WTC11 (cell line): ENCODE measurements at regions not wholly inside any gene's neighbourhood (a gene's known extent, or its start where the extent isn't known, plus 50 kb on each side); places are given as distances from the start of the nearest gene placed in this dataset.
"Not testable (repeated sequence)": the region's sequence is repeated elsewhere in the genome, so short reads cannot be mapped to it uniquely, and the experiment has no call there.

Experiments
- CBFB ChIP-seq: sonication (generic); formaldehyde crosslinking; IDR thresholded peaks from 2 replicates; pipeline ENCODE4 v1.8.1; 2022; ENCODE audit warnings: mild to moderate bottlenecking, low read depth, missing genetic modification reagents
- CREM ChIP-seq: sonication (generic); formaldehyde crosslinking; IDR thresholded peaks from 2 replicates; pipeline ENCODE4 v1.8.1; 2022; ENCODE audit warnings: mild to moderate bottlenecking, missing genetic modification reagents, moderate library complexity
- JUN ChIP-seq: sonication (generic); formaldehyde crosslinking; IDR thresholded peaks from 2 replicates; pipeline ENCODE4 v1.8.0; 2023; ENCODE audit warnings: mild to moderate bottlenecking, missing genetic modification reagents
- NFATC4 ChIP-seq: fragments of 250-450 bp; sonication (Bioruptor Pico); IDR thresholded peaks from 2 replicates; pipeline ENCODE4 v1.9.0; 2021; ENCODE audit warnings: mild to moderate bottlenecking
- NFYB ChIP-seq: sonication (generic); formaldehyde crosslinking; conservative IDR thresholded peaks from 2 replicates; pipeline ENCODE4 v1.8.0; 2022; ENCODE audit warnings: low read depth, missing genetic modification reagents
- NR2C2 ChIP-seq: sonication (generic); formaldehyde crosslinking; IDR thresholded peaks from 2 replicates; pipeline ENCODE4 v1.8.0; 2022; ENCODE audit warnings: mild to moderate bottlenecking, missing genetic modification reagents
- SOX15 ChIP-seq: fragments of 250-450 bp; sonication (Bioruptor Pico); IDR thresholded peaks from 2 replicates; pipeline ENCODE4 v1.9.0; 2021; ENCODE audit warnings: mild to moderate bottlenecking
- ZBTB21 ChIP-seq: sonication (generic); formaldehyde crosslinking; IDR thresholded peaks from 2 replicates; pipeline ENCODE4 v1.8.1; 2023; ENCODE audit warnings: mild to moderate bottlenecking, missing genetic modification reagents, borderline replicate concordance
- ZNF138 ChIP-seq: sonication (generic); formaldehyde crosslinking; conservative IDR thresholded peaks from 2 replicates; pipeline ENCODE4 v1.8.1; 2022; ENCODE audit warnings: mild to moderate bottlenecking, moderate library complexity, missing genetic modification reagents
- ZNF263 ChIP-seq: sonication (generic); formaldehyde crosslinking; IDR thresholded peaks from 2 replicates; pipeline ENCODE4 v1.8.1; 2022; ENCODE audit warnings: low read depth, mild to moderate bottlenecking, moderate library complexity, missing genetic modification reagents
- ZNF423 ChIP-seq: fragments of 250-450 bp; sonication (Bioruptor Pico); IDR thresholded peaks from 2 replicates; pipeline ENCODE4 v2.1.2; 2022; ENCODE audit warnings: mild to moderate bottlenecking, moderate library complexity
- TF ChIP-seq, protein P1 (sequence below): fragments of 200-600 bp; IDR thresholded peaks from 2 replicates; pipeline ENCODE4 v1.8.0; 2022; ENCODE audit warnings: antibody characterized with exemption
- TF ChIP-seq, protein P2 (sequence below): sonication (generic); formaldehyde crosslinking; IDR thresholded peaks from 2 replicates; pipeline ENCODE4 v1.8.1; 2022; ENCODE audit warnings: low read depth, missing genetic modification reagents, borderline replicate concordance

DNA sequence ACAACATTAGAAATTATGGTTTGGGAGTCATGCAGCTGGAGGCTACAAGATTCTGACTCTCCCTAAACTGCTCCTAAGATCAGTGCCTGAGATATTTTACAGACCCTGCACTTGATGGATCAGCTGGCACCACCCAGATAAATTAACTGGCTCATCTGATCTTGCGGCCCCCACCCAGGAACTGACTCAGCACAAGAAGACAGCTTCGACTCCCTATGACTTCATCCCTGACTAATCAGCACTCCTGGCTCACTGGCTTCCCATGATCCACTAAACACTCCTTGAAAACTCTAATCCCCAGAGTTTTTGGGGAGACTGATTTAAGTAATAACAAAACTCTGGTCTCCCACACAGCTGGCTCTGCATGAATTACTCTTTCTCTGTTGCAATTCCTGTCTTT lies 617.8 kb upstream of the AUTS2 start:
- TF ChIP-seq, protein P1, sequence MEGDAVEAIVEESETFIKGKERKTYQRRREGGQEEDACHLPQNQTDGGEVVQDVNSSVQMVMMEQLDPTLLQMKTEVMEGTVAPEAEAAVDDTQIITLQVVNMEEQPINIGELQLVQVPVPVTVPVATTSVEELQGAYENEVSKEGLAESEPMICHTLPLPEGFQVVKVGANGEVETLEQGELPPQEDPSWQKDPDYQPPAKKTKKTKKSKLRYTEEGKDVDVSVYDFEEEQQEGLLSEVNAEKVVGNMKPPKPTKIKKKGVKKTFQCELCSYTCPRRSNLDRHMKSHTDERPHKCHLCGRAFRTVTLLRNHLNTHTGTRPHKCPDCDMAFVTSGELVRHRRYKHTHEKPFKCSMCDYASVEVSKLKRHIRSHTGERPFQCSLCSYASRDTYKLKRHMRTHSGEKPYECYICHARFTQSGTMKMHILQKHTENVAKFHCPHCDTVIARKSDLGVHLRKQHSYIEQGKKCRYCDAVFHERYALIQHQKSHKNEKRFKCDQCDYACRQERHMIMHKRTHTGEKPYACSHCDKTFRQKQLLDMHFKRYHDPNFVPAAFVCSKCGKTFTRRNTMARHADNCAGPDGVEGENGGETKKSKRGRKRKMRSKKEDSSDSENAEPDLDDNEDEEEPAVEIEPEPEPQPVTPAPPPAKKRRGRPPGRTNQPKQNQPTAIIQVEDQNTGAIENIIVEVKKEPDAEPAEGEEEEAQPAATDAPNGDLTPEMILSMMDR, result not testable (repeated sequence)
- not testable (repeated sequence) for TF ChIP-seq NR2C2; CREM; ZBTB21 (CRISPR knock-in tag); NFYB (CRISPR knock-in tag); ZNF138 (CRISPR knock-in tag); SOX15 (CRISPR knock-in tag); NFATC4 (CRISPR knock-in tag); ZNF423 (CRISPR knock-in tag); JUN (CRISPR knock-in tag); ZNF263; CBFB (CRISPR knock-in tag)
- TF ChIP-seq, protein P2, sequence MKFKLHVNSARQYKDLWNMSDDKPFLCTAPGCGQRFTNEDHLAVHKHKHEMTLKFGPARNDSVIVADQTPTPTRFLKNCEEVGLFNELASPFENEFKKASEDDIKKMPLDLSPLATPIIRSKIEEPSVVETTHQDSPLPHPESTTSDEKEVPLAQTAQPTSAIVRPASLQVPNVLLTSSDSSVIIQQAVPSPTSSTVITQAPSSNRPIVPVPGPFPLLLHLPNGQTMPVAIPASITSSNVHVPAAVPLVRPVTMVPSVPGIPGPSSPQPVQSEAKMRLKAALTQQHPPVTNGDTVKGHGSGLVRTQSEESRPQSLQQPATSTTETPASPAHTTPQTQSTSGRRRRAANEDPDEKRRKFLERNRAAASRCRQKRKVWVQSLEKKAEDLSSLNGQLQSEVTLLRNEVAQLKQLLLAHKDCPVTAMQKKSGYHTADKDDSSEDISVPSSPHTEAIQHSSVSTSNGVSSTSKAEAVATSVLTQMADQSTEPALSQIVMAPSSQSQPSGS (CRISPR knock-in tag), result not testable (repeated sequence)
